ENCODE measurements at regions not wholly inside any gene's neighbourhood (a gene's known extent, or its start where the extent isn't known, plus 50 kb on each side); places are given as distances from the start of the nearest gene placed in this dataset.

DNA sequence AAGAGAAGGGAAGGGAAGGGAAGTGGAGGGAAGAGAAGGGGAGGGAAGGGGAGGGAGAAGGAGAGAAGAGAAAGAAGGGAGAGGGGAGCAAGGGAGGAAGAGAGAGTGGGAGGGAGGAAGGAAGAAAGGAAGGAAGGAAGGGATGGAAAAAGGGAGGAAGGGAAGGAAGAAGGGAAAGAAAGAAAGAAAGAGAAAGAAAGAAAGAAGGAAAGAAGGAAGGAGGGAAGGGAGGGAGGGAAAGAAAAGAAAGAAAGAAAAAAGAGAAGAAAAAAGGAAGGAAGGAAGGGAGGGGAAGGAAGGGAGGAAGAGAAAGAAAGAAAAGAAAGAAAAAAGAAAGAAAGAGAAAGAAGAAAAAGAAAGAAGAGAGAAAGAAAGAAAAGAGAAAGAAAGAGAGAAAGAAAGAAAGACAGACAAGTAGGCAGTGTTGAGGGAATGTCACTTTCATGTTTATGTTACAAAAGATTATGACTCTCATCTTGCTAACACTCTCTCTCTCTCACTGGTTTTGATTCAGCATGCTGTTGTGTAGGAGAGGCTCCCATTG lies 58.0 kb upstream of the ZNF804A start:
- no peak for DNase-seq
- no peak overlapping the region for H3K4me3 ChIP-seq (ENCODE audit: low read length)
- no peaks in the 10 kb centered on the region for H3K4me1 ChIP-seq (ENCODE audit: control insufficient read depth, insufficient read depth, low read length)
- intact Hi-C loops (cut with DNase I), result no loop called here
- no peak for ATAC-seq
- H3K27ac ChIP-seq (ENCODE audit: low read length), result no peak overlapping the region
- no peaks in the 10 kb centered on the region for H3K27me3 ChIP-seq (ENCODE audit: control insufficient read depth, insufficient read depth)
- H3K9me3 ChIP-seq (ENCODE audit: control insufficient read depth, low read length), result no peaks in the 10 kb centered on the region

DNA sequence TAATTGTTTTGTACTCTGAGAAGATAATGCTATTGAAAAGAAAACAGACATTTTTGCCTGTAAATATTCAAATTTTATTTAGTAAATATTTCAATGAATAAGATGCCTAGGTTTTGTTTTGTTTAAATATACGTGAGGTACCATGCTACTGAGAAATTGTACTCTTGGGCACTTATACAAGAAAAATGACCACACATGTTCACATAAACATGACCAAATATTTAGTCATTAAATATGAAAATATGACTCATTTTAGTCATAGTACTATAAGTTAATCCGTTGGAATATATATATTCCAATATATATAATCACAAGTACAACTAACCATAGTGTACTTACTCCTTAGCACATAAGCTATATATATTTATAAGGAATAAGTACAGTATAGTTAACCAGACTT lies 56.7 kb upstream of the ZNF804A start:
- intact Hi-C loops (cut with DNase I), result no loop called here
- no peak overlapping the region for H3K4me3 ChIP-seq (ENCODE audit: low read length)
- ATAC-seq (no peak), DNase-seq (no peak)
- no peaks in the 10 kb centered on the region for H3K27me3 ChIP-seq (ENCODE audit: control insufficient read depth, insufficient read depth)
- WGBS, result 63% methylated on average over 2 of the region's 2 CpGs
- no peak overlapping the region for H3K27ac ChIP-seq (ENCODE audit: low read length)
- H3K9me3 ChIP-seq (ENCODE audit: control insufficient read depth, low read length), result no peaks in the 10 kb centered on the region
- no peaks in the 10 kb centered on the region for H3K4me1 ChIP-seq (ENCODE audit: control insufficient read depth, insufficient read depth, low read length)

DNA sequence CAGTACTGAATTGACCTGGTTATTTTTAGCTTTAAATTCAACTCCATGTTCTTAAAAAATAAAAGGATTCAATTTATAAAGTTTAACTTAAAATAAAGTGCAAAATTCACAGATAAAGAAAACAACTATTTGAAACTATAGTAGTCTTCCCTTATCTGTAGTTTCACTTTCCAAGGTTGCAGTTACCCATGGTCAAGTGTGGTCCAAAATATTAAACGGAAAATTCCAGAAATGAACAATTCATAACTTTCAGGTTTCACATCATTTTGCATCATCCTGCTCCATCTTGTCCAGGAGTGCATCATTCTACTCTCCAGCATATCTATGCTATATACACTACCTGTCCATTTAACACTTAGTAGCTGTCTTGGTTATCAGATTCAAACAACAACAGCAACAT lies 54.5 kb upstream of the ZNF804A start:
- no peak for ATAC-seq
- intact Hi-C loops (cut with DNase I), result no loop called here
- 70% methylated on average over 1 of the region's 1 CpG for WGBS

More for the DNA sequence above, 54.5 kb upstream of the ZNF804A start:
- Histone ChIP-seq H3K9me3 (ENCODE audit: control insufficient read depth, low read length) (no peaks in the 10 kb centered on the region), H3K4me3 (ENCODE audit: low read length) (no peak overlapping the region), H3K27me3 (ENCODE audit: control insufficient read depth, insufficient read depth) (no peaks in the 10 kb centered on the region), H3K4me1 (ENCODE audit: control insufficient read depth, insufficient read depth, low read length) (no peaks in the 10 kb centered on the region), H3K27ac (ENCODE audit: low read length) (no peak overlapping the region)
- DNase-seq, result no peak

Small RNAs in the stretch of these regions (microRNA-seq; reads per million reads assigned to microRNA genes)
- 0 reads per million in 2 donors for gene MIR548AE1
